ENCODE measurements at regions not wholly inside any gene's neighbourhood (a gene's known extent, or its start where the extent isn't known, plus 50 kb on each side); places are given as distances from the start of the nearest gene placed in this dataset.

DNA sequence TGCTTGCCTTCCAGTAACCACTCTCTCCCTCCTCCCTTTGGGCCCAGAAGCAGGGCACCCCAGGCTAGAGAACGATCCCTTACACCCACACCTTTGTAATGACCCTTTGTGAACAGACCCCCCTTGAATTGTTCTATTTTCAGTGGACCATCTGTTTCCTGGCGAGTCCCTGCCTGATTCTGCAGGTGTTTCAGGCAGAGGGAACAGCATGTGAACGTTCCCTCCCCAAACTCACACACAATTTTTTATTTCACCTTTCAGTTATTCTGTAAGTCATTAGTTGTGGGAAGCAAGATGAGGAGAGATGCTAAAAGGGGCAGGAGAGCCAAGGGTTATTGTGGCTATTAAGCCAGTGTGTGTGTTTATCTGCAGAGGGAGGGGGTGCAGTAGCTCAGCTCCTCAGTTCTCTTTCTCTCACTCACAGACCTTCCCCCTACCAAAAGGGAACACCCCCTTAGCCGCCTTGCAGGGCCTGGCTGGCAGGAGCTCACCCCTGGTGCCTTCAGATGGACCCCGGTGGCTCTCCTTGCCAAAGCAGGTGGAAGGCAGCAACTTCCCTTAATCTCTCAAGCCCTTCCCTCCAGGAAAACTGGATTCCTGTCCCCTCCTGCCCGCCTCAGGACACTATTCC, 64.8 kb upstream of the SPON1 start:
- DNase-seq (ENCODE audit: insufficient read length, low spot score, missing footprints) = no peak
- Histone ChIP-seq H3K4me1 (ENCODE audit: insufficient read depth, low read length) (no peaks in the 10 kb centered on the region), H3K27ac (ENCODE audit: low read depth, low read length) (no peak overlapping the region), H3K27me3 (ENCODE audit: insufficient read depth, low read length) (no peaks in the 10 kb centered on the region), H3K4me3 (ENCODE audit: insufficient read depth, low read length) (no peak overlapping the region), H3K4me2 (ENCODE audit: insufficient read depth, low read length) (no peak overlapping the region), H3K79me2 (ENCODE audit: insufficient read depth, low read length) (no peaks in the 10 kb centered on the region), H3K36me3 (ENCODE audit: insufficient read depth, low read length) (no peaks in the 10 kb centered on the region), H2AFZ (ENCODE audit: low read length) (no peak overlapping the region), H3K9me3 (ENCODE audit: low read depth, low read length) (no peaks in the 10 kb centered on the region), H4K20me1 (ENCODE audit: insufficient read depth, low read length) (no peaks in the 10 kb centered on the region)
- TF ChIP-seq, protein P1, sequence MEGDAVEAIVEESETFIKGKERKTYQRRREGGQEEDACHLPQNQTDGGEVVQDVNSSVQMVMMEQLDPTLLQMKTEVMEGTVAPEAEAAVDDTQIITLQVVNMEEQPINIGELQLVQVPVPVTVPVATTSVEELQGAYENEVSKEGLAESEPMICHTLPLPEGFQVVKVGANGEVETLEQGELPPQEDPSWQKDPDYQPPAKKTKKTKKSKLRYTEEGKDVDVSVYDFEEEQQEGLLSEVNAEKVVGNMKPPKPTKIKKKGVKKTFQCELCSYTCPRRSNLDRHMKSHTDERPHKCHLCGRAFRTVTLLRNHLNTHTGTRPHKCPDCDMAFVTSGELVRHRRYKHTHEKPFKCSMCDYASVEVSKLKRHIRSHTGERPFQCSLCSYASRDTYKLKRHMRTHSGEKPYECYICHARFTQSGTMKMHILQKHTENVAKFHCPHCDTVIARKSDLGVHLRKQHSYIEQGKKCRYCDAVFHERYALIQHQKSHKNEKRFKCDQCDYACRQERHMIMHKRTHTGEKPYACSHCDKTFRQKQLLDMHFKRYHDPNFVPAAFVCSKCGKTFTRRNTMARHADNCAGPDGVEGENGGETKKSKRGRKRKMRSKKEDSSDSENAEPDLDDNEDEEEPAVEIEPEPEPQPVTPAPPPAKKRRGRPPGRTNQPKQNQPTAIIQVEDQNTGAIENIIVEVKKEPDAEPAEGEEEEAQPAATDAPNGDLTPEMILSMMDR (IDR thresholded peaks at IDR 0.05; ENCODE audit: extremely low read depth, low read depth, low read length) = no peak

DNA sequence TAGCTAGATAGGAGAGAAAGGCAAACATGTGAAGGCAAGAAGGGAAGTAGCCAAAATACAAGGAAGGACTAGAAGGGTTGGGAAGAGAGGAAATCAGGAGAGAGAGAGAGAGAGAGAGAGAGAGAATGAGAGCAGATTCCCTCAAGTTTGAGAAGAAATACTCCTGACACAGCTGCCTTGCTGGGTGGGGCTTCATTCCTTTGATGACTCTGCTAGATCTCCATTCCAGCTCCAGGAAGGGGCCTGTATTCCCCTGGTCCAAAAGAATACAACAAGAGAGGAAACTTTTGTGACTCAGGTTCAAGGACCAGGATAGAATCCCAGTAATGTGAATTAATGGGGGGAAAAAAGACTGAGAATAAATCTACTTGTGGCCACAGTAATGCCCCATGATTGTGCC, 62.9 kb upstream of the SPON1 start:
- TF ChIP-seq, protein P1 (IDR thresholded peaks at IDR 0.05; ENCODE audit: extremely low read depth, low read depth, low read length) = no peak
- Histone ChIP-seq H2AFZ (ENCODE audit: low read length) (no peak overlapping the region), H3K79me2 (ENCODE audit: insufficient read depth, low read length) (no peaks in the 10 kb centered on the region), H3K4me1 (ENCODE audit: insufficient read depth, low read length) (no peaks in the 10 kb centered on the region), H3K9me3 (ENCODE audit: low read depth, low read length) (no peaks in the 10 kb centered on the region), H4K20me1 (ENCODE audit: insufficient read depth, low read length) (no peaks in the 10 kb centered on the region), H3K36me3 (ENCODE audit: insufficient read depth, low read length) (no peaks in the 10 kb centered on the region), H3K27ac (ENCODE audit: low read depth, low read length) (no peak overlapping the region), H3K4me3 (ENCODE audit: insufficient read depth, low read length) (no peak overlapping the region), H3K27me3 (ENCODE audit: insufficient read depth, low read length) (no peaks in the 10 kb centered on the region), H3K4me2 (ENCODE audit: insufficient read depth, low read length) (no peak overlapping the region)
- DNase-seq (ENCODE audit: insufficient read length, low spot score, missing footprints) = no peak

DNA sequence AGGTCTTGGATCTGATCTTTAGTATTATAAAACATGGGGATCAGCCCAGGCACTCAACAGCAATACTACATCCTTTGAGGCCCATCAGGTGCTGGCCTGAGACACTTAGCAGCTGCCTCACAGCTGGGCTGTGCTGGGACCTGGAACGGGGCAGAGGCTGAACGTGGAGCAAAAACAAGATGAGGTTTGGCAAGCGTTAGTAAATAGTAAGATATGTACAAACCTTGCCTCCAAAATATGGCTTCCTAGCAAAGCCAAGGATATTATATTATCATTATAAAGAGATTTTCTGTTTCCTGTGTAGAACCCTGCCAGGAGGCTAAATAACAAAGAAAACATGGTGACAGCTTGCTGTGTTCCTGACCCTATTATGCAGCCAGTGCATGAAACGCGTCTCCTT, 60.0 kb upstream of the SPON1 start:
- peak; percentile 32 for DNase-seq (ENCODE audit: insufficient read length, low spot score, missing footprints)
- H3K4me2 ChIP-seq (ENCODE audit: insufficient read depth, low read length) = no peak overlapping the region
- H3K79me2 ChIP-seq (ENCODE audit: insufficient read depth, low read length) = no peaks in the 10 kb centered on the region
- H3K4me3 ChIP-seq (ENCODE audit: insufficient read depth, low read length) = no peak overlapping the region
- H4K20me1 ChIP-seq (ENCODE audit: insufficient read depth, low read length) = no peaks in the 10 kb centered on the region
- H2AFZ ChIP-seq (ENCODE audit: low read length) = no peak overlapping the region
- TF ChIP-seq, protein P1 (IDR thresholded peaks at IDR 0.05; ENCODE audit: extremely low read depth, low read depth, low read length) = no peak
- H3K27ac ChIP-seq (ENCODE audit: low read depth, low read length) = no peak overlapping the region
- no peaks in the 10 kb centered on the region for H3K4me1 ChIP-seq (ENCODE audit: insufficient read depth, low read length)
- no peaks in the 10 kb centered on the region for H3K27me3 ChIP-seq (ENCODE audit: insufficient read depth, low read length)
- H3K36me3 ChIP-seq (ENCODE audit: insufficient read depth, low read length) = no peaks in the 10 kb centered on the region
- no peaks in the 10 kb centered on the region for H3K9me3 ChIP-seq (ENCODE audit: low read depth, low read length)

DNA sequence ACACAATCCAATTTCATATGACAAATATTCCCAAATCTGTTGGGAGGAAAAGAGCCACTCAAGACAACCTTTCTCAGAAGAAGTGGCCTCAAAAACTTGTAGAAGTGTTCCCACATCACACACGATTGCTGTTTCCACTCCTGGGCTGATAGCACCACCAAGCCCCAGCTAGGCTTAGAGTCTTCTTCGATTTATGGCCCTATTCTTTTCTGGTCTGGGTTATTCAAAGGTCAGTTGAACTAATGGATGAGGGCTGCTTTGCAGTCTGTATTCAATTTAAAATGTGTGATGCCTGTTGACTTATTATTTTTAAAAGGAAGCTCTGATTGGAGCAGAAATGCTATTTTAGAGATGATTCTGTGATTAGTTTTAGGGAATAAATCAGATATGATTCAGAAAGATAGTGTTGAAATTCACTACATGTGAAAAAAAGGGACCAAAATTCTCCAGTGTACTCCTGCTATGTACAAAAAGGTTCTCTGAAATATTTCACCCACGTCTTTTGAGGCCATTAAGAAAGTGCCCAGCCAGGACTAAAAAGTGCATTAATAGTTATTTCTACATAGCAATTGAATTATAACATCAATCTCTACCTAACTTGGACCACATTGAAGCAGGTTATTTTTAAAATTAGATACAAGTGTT, 57.3 kb upstream of the SPON1 start:
- Histone ChIP-seq H3K27me3 (ENCODE audit: insufficient read depth, low read length) (no peaks in the 10 kb centered on the region), H3K27ac (ENCODE audit: low read depth, low read length) (no peak overlapping the region), H3K79me2 (ENCODE audit: insufficient read depth, low read length) (no peaks in the 10 kb centered on the region), H3K9me3 (ENCODE audit: low read depth, low read length) (no peaks in the 10 kb centered on the region), H3K36me3 (ENCODE audit: insufficient read depth, low read length) (no peaks in the 10 kb centered on the region), H3K4me3 (ENCODE audit: insufficient read depth, low read length) (no peak overlapping the region), H2AFZ (ENCODE audit: low read length) (no peak overlapping the region), H3K4me2 (ENCODE audit: insufficient read depth, low read length) (no peak overlapping the region), H4K20me1 (ENCODE audit: insufficient read depth, low read length) (no peaks in the 10 kb centered on the region), H3K4me1 (ENCODE audit: insufficient read depth, low read length) (no peaks in the 10 kb centered on the region)
- no peak for DNase-seq (ENCODE audit: insufficient read length, low spot score, missing footprints)
- TF ChIP-seq, protein P1 (IDR thresholded peaks at IDR 0.05; ENCODE audit: extremely low read depth, low read depth, low read length) = no peak
